Epithelial cell of proximal tubule (primary cell): ENCODE measurements at regions not wholly inside any gene's neighbourhood (a gene's known extent, or its start where the extent isn't known, plus 50 kb on each side); places are given as distances from the start of the nearest gene placed in this dataset.
A peak's percentile ranks its signal among the peaks of the same experiment; 100 is the strongest.

Experiments used
- DNase-seq: peaks from one replicate; pipeline ENCODE4 v3.0.0-alpha.2; 2011; ENCODE audit warnings: low read depth
- H3K4me3 ChIP-seq: 2 replicates; pipeline ENCODE4 v1.5.1; 2011; ENCODE audit warnings: low read depth, mild to moderate bottlenecking, low read length
- CTCF ChIP-seq: conservative IDR thresholded peaks from 2 replicates; pipeline ENCODE4 v1.5.1; 2012; ENCODE audit warnings: low read depth, mild to moderate bottlenecking, low read length

GRCh38 chr11:131204765-131205380 is 165.5 kb upstream of the NTM start:
- no peak overlapping the region for H3K4me3 ChIP-seq
- no peak for DNase-seq
- TF ChIP-seq CTCF, result no peak

- H3K4me3 ChIP-seq, result no peak overlapping the region
- TF ChIP-seq CTCF, result no peak
- DNase-seq, result no peak
Observed at GRCh38 chr11:131206671-131207070, 163.7 kb upstream of the NTM start.

GRCh38 chr11:131207901-131208300 is 162.5 kb upstream of the NTM start:
- no peak for TF ChIP-seq CTCF
- no peak for DNase-seq

DNA sequence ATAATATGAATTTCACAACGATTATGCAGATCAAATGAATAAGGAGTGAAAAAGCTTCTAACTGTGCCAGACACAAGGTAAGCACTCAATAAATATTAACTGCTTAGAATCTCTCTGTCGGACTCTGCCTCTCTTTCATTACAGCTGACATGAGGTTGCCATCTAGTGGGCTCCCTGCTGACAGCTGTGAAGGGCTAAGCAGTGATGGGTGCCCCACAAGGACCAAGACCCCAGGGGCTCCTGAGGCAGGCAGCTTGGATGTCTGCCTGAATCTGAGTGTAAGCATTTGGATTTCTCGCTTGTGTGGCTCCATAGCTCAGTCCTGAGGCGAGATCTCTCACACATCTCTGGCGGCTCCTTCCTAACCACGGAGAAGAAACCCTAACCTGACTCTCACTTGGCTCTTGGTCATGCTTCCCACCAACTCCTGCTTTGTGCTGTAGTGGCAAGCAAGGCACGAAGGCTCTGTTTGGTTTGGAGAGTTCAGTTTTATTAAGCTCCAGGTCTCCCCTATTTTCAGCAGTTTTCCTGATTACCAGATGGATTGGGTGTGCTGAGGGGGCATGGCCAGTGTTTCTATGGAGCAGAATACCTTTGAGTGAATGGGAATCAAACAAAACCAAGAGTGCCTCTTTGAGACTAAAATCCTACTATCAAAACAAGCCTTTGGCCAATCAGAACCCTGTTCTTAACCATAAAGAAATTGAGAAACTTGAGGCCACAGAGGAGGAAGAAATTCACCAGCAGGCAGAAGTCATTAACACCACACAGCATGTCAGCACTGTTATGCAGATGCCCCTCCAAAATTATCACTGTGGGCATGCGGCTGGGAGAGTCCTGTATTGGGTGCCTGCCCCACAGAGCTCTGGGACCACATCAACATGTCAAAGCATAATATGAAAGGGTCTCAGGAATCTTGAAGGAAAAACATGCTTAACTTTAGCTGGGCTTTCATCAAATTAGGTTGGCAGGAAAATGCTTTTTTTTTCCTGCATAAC is 152.8 kb upstream of the NTM start:
- DNase-seq, result no peak
- TF ChIP-seq CTCF, result peak; percentile 55
- H3K4me3 ChIP-seq, result no peak overlapping the region

More at GRCh38 chr11:131207901-131208300, 162.5 kb upstream of the NTM start:
- no peak overlapping the region for H3K4me3 ChIP-seq

- no peak for TF ChIP-seq CTCF
- DNase-seq, result no peak
- H3K4me3 ChIP-seq, result no peak overlapping the region
Observed at GRCh38 chr11:131218542-131218941, 151.9 kb upstream of the NTM start.

- DNase-seq, result no peak
- no peak for TF ChIP-seq CTCF
Observed at GRCh38 chr11:131219646-131220045, 150.8 kb upstream of the NTM start.

More at GRCh38 chr11:131219646-131220045, 150.8 kb upstream of the NTM start:
- no peak overlapping the region for H3K4me3 ChIP-seq
